NCI-H187 treated with DMSO at 0.1 percent for 48 hours (cell line): ENCODE measurements at regions not wholly inside any gene's neighbourhood (a gene's known extent, or its start where the extent isn't known, plus 50 kb on each side); places are given as distances from the start of the nearest gene placed in this dataset.
"Not testable (repeated sequence)": the region's sequence is repeated elsewhere in the genome, so short reads cannot be mapped to it uniquely, and the experiment has no call there.

Source experiments
- DNase-seq: peaks from one replicate; lab custom pipeline; 2025; lab: John Stamatoyannopoulos, UW

GRCh38 chr2:234861841-234862735 is 89.7 kb upstream of the SH3BP4 start:
- DNase-seq = no peak

GRCh38 chr2:234859330-234859872 is 92.4 kb upstream of the SH3BP4 start:
- DNase-seq = not testable (repeated sequence)

- DNase-seq = no peak
Observed at GRCh38 chr2:234858790-234859329, 93.0 kb upstream of the SH3BP4 start.

DNA sequence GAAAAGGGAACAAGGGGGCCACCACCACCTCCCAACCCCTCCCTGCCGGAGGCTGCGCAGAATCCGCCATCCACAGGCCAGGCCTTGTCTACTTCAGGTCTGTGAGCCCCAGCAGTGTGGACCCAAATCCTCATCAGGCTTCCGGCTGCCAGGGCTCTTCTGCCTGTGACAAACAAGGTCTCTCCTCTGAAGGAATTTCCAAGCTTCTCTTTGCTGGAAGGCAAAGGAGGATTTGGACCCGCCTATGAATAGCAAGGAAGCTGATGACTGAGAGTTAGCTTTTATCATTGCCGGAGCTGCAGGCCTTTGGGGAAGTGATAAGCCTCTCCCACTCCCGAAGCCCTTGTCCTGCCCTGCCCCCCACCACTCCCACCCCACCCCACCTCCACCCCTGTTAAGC is 93.7 kb upstream of the SH3BP4 start:
- DNase-seq = no peak

GRCh38 chr2:234853729-234854128 is 98.1 kb upstream of the SH3BP4 start:
- DNase-seq = no peak

- DNase-seq = no peak
Observed at GRCh38 chr2:234852941-234853340, 98.9 kb upstream of the SH3BP4 start.

DNA sequence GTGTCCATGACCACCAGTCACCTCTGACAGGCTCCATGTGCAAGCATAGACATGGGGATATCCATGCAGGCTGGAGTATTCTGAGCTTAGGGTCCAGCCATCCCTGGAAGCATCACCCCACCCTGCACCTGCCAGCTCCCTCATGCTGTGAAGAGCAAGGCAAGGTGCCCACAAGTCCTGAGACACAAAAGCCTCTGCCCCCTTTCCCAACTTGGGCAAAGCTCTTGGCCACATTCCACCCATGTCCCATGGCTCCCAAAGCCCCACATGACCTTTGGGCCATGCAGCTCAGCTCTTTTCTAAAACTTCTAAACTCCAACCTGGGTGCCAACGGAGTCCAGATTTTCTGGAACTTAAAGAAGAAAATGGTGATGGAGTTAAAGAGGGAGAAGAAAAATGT is 99.8 kb upstream of the SH3BP4 start:
- DNase-seq = no peak

DNA sequence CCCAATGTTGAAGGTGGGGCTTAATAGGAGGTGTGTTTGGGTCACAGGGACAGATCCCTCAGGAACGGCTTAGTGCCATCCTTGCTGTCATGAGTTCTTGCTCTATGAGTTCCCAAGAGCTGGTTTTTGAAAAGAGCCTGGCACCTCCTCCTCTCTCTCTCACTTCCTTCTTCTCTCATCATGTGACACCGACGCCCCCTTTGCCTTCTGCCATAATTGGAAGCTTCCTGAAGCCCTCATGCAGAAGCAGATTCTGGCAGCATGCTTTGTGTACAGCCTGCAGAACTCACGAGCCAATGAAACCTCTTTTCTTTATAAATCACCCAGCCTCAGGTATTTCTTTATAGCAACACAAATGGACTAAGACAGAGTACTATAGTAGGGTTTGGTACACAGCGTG is 100.4 kb upstream of the SH3BP4 start:
- no peak for DNase-seq

DNA sequence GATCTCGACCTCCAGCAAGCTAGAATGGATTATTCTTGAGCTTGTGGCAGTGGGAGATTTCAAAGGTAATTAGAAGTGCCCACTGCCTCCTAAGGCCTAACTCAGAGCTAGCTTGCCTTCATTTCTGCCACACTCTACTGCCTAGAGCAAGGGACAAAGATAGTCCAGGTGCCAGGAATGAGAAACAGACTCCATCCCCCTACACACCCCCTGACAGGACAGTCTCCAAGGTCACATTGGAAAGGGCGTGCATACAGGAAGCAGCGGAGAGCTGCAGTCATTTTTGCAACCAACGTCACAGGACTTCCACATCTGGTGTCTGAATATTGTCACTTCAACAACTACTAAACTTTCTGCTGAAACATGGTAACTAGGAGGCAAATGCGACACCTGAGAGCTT is 101.0 kb upstream of the SH3BP4 start:
- no peak for DNase-seq

- no peak for DNase-seq
Observed at GRCh38 chr2:234849678-234850077, 102.1 kb upstream of the SH3BP4 start.

DNA sequence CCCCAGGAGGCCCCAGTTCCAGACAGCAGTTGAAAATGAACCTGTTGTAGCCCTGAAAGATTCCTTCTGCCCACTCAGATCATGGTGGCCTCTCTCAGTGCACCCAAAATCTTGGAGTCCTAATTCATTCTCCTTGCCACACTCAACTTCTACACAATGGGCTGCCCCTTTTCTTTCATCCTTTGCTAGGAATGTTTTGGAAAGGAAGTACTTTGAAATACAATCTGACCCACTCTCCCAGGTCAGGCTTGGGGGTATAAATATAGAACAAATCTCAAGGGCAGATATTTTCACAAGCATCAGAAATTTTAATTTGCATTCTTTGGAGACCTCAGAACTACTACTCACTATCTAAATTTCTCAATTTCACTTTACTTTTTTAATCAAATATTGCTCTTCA is 103.2 kb upstream of the SH3BP4 start:
- DNase-seq = no peak

DNA sequence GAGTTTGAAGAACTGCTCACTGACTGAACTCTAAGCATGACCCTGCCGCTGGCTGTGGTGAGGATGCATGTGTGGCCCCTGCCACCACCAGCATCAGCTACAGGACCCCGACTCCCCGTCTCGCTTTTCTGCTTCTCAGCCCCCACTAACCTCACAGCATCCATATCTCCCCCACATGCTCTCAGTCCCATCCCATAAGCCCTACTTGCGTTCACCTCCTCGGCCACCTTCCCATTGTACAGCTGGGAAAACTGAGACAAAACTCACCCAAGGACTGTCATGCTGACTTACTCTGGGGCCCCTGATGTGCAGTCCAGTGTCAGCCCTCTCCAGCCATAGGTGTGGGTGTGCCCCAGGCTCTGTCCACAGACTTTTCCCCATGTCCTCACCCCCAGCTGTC is 104.2 kb upstream of the SH3BP4 start:
- no peak for DNase-seq

DNA sequence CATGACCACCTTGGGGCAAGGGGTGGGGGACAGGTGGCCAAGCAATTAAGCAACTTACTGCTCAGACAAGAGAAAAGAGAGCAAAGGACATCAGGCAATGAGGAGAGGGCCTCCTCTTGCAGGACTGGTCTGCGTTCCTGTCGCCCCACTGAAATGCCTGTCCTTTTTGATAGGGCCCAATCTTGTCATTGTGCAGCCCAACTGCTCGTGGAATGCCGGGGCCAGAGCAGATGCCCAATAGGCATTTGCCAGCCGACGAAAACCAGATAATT is 104.5 kb upstream of the SH3BP4 start:
- no peak for DNase-seq

DNA sequence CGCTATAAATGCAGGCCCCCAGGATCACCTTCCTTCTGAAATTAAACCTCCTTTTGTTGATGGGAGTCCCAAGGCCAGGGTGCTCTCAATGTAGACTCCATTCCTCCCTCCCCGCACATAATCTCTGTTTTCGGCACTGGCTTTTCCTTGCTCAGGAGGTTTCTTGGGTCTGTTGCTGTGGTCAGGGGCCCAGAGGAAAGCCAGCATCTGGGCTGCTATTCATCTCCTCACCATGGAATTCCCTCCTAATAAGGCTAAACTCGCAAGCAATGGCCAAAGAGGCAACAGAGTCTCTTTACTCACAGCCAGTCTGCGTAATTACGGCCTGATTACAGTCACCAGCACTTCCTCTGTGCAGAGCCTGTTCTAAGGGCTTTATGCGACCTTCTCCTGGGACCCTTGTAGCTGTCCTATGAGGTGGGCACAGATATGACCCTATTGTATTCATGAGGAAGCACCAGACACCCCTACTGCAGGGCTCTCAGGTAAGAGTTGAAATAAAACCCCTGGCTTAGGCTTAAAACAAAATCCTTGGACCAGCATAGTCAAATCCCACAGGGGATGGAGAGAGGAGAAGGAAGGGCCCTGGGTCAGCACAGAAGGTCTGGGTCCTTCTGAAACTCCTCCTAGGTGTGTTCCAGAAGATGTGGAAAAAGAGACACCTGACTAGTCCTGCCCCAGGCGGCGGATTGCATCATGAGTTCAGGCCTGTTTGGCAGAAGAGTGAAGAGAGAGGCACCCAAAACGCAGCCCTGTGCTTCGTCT is 105.0 kb upstream of the SH3BP4 start:
- no peak for DNase-seq

GRCh38 chr2:234845602-234846590 is 105.9 kb upstream of the SH3BP4 start:
- no peak for DNase-seq

DNA sequence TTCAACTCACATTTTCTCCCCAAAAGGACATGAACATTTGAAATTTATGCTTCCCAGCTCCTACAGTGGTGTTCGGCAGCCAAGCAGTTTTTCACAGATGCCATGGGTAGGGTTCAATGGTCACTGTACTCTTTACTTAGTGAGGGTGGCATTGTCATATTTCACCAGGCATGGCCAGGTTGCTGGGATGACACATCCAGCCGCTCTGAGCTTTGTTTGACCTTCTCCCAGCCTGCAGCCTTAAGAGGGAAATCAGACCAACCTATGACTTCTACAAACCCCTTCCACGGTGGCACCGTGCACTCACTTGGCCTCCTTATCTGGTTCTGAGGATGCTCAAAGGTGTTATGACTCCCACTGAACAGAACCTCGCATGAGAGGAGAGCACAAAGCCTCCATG is 108.4 kb upstream of the SH3BP4 start:
- no peak for DNase-seq

- no peak for DNase-seq
Observed at GRCh38 chr2:234842753-234843152, 109.1 kb upstream of the SH3BP4 start.

- DNase-seq = no peak
Observed at GRCh38 chr2:234841321-234842015, 110.3 kb upstream of the SH3BP4 start.

DNA sequence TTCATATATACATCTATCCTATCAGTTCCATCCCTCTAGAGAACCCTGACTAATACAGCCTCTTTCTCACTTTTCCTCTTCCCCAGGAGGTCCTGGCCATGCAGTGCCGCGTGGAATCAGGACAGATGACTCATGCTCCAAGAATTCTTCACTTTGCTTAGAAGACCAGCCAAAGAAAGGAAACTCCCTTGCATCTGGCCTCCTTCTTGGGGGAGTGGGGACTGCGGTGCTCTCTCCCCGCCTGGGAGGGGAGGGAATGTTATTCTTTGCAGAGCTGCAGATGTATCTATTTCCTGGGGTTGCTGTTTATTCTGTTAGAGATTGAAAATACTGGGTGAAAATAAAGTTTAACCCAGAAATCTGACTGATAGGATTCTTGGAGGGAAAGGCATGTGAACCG is 111.5 kb upstream of the SH3BP4 start:
- no peak for DNase-seq

DNA sequence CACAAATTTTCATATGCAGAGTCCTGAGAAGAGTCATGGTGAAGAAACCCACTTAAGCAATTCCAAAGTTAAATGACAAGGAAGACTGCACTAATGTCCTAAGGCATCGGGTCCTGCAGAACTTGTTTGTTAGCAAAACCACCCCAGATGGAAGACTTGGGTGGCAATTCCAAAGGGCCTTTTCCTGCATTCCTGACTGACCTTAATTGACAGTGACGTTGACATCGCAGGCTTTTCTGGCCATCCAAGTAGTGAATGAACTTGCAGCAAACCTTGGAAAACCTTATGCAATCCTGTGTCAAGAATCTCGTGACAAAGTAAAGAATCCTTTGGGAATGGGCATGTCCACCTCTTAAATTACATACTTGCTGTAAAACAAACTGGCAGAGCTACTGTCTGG is 112.5 kb upstream of the SH3BP4 start:
- no peak for DNase-seq

GRCh38 chr2:234836271-234836670 is 115.5 kb upstream of the SH3BP4 start:
- DNase-seq = no peak
